GM21723 (cell line): ENCODE measurements at regions not wholly inside any gene's neighbourhood (a gene's known extent, or its start where the extent isn't known, plus 50 kb on each side); places are given as distances from the start of the nearest gene placed in this dataset.

Experiments used
- ATAC-seq: cut with Tn5 transposase; IDR thresholded peaks from one replicate; pipeline ENCODE4 v1.9.1; 2021; ENCODE audit warnings: mild to moderate bottlenecking, moderate library complexity; ENCODE audit not compliant: unreplicated experiment

DNA sequence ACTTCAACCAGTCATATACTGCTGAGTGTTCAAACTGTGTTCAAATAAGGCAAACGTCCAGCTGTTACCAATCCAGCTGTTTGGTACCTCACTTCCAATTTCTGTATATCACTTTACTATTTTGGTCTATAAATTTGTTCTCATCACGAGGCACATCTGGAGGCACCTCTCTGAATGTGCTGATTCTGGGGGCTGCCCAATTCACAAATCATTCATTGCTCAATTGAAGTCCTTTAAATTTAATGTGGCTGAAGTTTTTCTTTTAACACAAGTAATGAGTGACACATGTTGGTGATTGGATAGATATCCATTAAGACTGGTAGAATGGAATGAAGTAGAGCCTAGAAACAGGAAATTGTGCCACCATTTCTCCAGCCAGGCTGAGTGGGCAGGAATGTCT lies 617.0 kb upstream of the TMEM132C start:
- ATAC-seq = no peak

- ATAC-seq = no peak
Measured at GRCh38 chr12:127650626-127651025, 616.3 kb upstream of the TMEM132C start.

GRCh38 chr12:127652281-127652680 lies 614.7 kb upstream of the TMEM132C start:
- no peak for ATAC-seq

DNA sequence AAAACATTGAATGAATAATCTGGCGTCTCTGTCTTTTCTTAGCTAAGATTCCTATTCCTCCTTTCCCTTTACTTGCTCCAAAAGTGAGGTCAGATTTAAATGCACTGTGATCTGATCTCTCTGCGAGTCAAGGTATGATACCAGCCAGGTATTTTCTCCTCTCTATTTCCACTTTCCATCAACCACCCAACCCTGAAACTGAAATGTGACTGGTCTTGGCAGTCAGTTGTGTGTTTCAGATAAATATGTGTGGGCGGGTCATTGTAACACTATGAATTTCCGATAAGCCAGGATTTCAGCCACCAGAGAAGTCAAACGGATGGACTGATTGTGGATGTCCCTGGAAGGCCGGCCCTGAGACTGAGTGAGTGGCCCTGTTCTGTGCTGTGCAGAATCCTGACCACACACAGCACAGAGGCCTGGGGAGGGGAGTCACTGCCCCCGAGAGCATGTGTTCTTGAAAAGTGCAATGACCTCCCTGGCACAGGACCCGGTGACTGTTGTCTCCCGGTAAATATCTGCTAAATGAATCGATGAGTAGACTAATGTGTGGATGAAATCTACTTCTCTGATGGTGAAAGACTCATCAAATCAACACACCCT lies 612.5 kb upstream of the TMEM132C start:
- ATAC-seq = no peak

DNA sequence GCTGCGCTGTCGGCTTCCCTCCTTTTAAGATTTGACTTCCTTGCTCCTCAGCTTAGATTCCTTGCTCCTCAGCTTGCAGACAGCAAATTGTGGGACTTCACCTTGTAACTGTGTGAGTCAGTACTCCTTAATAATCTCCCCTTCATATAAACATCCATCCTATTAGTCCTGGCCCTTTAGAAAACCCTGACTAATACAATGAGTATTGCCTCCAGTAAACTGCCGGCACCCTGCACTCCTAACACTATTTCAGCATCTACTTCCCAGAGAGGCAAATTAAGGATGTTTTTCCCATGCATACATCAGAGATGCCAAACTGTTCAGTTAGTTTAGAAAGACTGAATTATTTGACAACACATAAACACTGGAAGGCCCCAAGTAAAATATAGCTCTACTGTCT lies 611.3 kb upstream of the TMEM132C start:
- no peak for ATAC-seq

DNA sequence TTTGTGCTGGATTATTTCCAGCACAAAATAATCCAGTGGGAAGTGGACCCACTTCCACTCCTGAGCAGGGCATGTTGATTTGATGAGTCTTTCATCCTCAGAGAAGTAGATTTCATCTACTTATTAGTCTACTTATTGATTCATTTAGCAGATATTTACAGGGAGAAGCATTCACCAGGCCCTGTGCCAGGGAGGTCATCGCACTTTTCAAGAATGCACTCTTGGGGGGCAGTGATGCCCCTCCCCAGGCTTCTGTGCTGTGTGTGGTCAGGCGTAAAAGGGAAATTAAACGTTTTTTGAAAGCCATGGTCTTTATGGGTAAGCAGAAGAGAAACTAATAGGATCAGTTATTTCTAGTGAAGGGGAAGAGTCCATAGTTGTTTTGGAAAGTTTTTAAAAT lies 610.7 kb upstream of the TMEM132C start:
- ATAC-seq = no peak

DNA sequence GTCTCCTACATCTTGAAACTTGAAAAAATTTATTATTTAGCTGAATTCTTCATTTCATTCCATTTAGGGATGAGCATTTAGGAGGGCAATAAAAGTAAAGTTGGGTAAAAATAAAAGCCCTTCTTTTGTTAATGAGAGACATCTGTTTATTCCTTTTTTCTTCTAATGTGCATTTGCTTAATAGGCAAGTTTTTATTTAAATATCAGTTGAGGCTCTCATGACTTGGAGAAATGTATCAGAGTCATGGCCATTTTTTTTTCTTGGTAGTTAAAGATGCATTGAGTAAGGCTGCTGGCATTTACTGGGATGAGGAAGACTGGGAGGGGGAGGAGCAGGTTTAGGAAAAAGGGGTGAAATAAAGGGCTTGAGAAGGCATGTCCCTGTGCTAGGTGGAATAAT lies 609.9 kb upstream of the TMEM132C start:
- ATAC-seq = no peak

DNA sequence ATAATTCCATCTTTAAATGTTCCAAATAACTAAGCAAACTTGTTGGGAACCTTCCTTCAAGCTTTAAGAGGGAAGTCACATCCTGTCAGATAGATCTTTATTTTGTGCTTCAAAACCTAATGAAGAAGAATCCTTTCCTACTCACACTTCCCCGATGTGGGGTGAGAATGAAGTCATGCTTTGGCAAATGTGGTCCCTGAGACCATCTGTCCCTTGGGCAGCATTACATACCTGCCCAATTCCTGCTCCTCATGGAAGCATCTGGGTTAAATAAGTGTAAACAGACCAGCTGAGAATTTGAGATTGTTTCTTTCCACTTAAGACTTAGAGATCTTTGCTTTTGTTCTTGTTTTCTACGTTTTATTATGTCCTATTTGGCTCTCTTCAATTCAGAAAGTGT lies 606.0 kb upstream of the TMEM132C start:
- no peak for ATAC-seq

DNA sequence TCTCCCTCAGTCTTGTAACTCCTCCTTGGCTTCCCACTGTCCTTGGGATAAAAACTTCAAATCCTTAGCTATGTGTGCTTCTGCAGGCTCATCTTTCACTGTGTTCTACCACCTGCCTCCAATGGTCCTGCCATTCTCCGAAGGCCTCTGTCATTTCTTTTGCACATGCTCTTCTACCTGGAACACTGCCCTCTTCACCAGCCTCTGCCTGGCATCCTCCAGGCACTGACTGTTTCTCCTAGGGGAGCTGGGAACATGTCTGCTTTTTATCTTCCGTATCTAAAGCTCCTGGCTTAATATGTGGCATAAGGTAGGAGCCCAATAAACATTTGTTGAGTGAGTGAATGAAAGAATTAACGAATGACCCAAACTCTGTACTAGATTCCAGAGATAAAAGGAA lies 603.3 kb upstream of the TMEM132C start:
- no peak for ATAC-seq

GRCh38 chr12:127664901-127665300 lies 602.1 kb upstream of the TMEM132C start:
- no peak for ATAC-seq

DNA sequence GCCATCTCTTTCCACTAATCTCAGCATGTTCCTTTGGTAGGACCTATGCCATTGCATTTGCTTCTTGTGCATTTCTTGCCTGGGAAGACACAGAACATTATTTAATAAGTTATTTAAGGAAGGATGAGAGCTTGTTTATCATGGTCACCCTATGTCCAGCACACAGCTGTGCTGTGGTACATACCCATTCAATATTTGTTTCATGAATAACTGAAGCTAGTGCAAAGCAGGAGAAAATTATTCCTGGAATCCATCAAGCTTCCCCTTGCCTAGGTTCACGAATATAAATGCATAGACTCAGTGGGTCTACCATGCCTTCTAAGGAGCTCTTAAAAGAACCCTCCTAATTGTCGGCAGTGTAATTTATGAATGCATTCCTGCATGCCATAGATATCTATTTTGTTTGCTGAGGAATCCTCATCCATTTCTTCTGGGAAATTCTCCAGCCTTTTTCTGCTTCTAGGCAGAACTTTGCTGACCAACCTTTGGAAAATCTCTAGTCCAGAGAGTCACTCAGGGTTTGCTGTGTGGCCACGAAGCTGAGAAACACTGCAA lies 599.8 kb upstream of the TMEM132C start:
- no peak for ATAC-seq

DNA sequence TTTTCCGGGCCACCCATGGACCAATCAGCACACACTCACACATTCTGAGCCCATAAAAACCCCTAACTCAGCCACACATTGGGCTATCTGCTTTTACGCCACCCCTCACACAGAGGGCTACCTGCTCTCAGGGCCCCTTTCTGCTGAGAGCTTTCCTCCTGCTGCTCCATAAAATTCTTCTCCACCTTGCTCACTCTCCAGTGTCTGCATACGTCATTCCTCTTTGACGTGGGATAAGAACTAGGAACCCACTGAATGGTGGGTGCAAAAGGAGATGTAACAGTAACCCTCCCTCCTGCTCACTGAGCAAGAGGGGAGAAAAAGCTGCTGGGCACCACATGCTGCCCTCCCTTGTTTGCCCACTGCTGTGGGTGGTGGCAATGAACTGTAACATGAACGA lies 596.7 kb upstream of the TMEM132C start:
- ATAC-seq = no peak

- no peak for ATAC-seq
Measured at GRCh38 chr12:127670796-127671195, 596.2 kb upstream of the TMEM132C start.

DNA sequence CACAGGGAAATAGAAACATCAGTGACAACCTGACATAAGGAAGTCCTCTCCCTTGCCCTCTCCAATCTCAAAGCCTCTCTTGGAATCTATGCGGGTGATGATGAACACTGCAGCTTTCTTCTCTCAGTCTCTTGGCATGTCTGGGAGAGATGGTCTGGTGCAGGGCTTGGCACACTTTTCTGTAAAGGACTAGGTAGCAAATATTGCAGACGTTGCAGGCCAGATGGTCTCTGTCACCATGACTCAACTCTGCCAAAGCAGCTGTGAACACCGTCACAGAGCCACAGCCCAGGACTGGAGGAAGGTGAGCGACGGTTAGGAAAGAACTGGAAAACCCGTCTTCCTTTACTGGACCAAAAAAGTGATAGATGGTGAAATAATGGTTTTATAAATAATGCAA lies 591.0 kb upstream of the TMEM132C start:
- ATAC-seq = no peak

- no peak for ATAC-seq
Measured at GRCh38 chr12:127677537-127678131, 589.3 kb upstream of the TMEM132C start.

GRCh38 chr12:127678945-127679344 lies 588.0 kb upstream of the TMEM132C start:
- no peak for ATAC-seq

- ATAC-seq = no peak
Measured at GRCh38 chr12:127680516-127680915, 586.5 kb upstream of the TMEM132C start.

GRCh38 chr12:127681151-127681754 lies 585.7 kb upstream of the TMEM132C start:
- ATAC-seq = no peak

- no peak for ATAC-seq
Measured at GRCh38 chr12:127685491-127685890, 581.5 kb upstream of the TMEM132C start.

GRCh38 chr12:127685931-127686330 lies 581.0 kb upstream of the TMEM132C start:
- no peak for ATAC-seq

DNA sequence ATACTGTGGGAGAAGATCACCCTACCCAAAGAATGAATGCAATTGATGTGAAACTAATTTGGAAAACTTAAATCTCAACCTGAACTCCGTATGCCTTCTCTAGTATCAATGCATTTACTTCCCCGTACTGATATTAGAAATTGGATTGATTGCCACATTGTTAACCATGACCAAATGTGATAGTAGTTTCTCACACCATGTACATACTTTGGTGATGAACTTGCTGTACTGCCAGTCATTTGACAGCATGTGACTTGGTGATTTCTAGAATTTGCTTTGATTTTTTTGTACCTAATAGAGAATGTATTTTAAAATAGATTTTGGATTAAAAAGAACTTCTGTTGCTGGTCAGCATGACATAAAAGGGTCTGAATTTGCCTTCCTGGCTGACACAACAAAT lies 579.8 kb upstream of the TMEM132C start:
- no peak for ATAC-seq

GRCh38 chr12:127688906-127689428 lies 578.0 kb upstream of the TMEM132C start:
- no peak for ATAC-seq
